ENCODE measurements at regions not wholly inside any gene's neighbourhood (a gene's known extent, or its start where the extent isn't known, plus 50 kb on each side); places are given as distances from the start of the nearest gene placed in this dataset.
"Not testable (repeated sequence)": the region's sequence is repeated elsewhere in the genome, so short reads cannot be mapped to it uniquely, and the experiment has no call there.

GRCh38 chr2:3030791-3031190, 346.8 kb downstream of the EIPR1 start:
- H3K27me3 ChIP-seq (replicated peaks in 1 of 4; ENCODE audit: control insufficient read depth in 3 of 4, extremely low read depth in 1 of 4, insufficient read depth in 3 of 4, low read length in 3 of 4); H3K14ac ChIP-seq (ENCODE audit: insufficient read length); POLR2A ChIA-PET (ENCODE audit: partially characterized antibody); H3K56ac ChIP-seq (replicated peaks; ENCODE audit: insufficient read length, low read depth, low read length); H3K79me1 ChIP-seq (ENCODE audit: low read depth, low read length); H3K4ac ChIP-seq (replicated peaks; ENCODE audit: insufficient read length, low read depth, low read length); H3K4me1 ChIP-seq (replicated peaks in 1 of 4; ENCODE audit: control insufficient read depth in 3 of 4, insufficient read depth in 4 of 4, low read length in 3 of 4); H2AK5ac ChIP-seq (ENCODE audit: low read depth, low read length); H2BK5ac ChIP-seq (ENCODE audit: low read depth, low read length); H4K5ac ChIP-seq (ENCODE audit: insufficient read length, low read depth, low read length); H3K18ac ChIP-seq (ENCODE audit: extremely low read depth, low read length); H3K23ac ChIP-seq (ENCODE audit: insufficient read length); H3K9ac ChIP-seq (replicated peaks in 1 of 4; ENCODE audit: extremely low read depth in 1 of 4, low read depth in 3 of 4, low read length in 3 of 4); H2AFZ ChIP-seq (ENCODE audit: low read length); H3K4me2 ChIP-seq (ENCODE audit: insufficient read depth in 1 of 2, low read depth in 2 of 2, low read length in 2 of 2); DNase-seq (ENCODE audit: low read depth in 1 of 2, low spot score in 2 of 2); H3K4me3 ChIP-seq (ENCODE audit: extremely low read depth in 1 of 4, insufficient read depth in 2 of 4, low read depth in 3 of 4, low read length in 4 of 4); H3K23me2 ChIP-seq (ENCODE audit: low read depth, low read length); H3K9me3 ChIP-seq (ENCODE audit: insufficient read depth in 2 of 2, low read depth in 1 of 2, low read length in 1 of 2); H3K27ac ChIP-seq (ENCODE audit: low read depth, low read length); H2BK15ac ChIP-seq (ENCODE audit: low read length); H4K20me1 ChIP-seq (replicated peaks in 1 of 2; ENCODE audit: control insufficient read depth in 1 of 2, insufficient read depth in 2 of 2, low read length in 2 of 2); H2BK12ac ChIP-seq (ENCODE audit: low read depth, low read length); H3K79me2 ChIP-seq (ENCODE audit: control insufficient read depth in 1 of 2, insufficient read depth in 2 of 2, low read length in 2 of 2); CTCF ChIA-PET (ENCODE audit: partially characterized antibody); FAIRE-seq; H4K91ac ChIP-seq (replicated peaks; ENCODE audit: insufficient read length, low read length); H4K8ac ChIP-seq (ENCODE audit: extremely low read depth, insufficient read depth, low read length); H2BK20ac ChIP-seq (ENCODE audit: low read length); H2BK120ac ChIP-seq (replicated peaks; ENCODE audit: low read depth, low read length); H3K36me3 ChIP-seq (ENCODE audit: control insufficient read depth in 2 of 4, insufficient read depth in 4 of 4, low read length in 3 of 4): not testable (repeated sequence)
- 71% methylated on average over 9 of the region's 9 CpGs; no CpG with 5 or more reads in 1 of the 2 experiments for WGBS, 2 experiments (ENCODE audit: extremely low coverage in 1 of 2, insufficient coverage in 1 of 2, insufficient read length in 1 of 2, insufficient replicate concordance in 2 of 2, low coverage in 1 of 2, low lambda C conversion rate in 2 of 2, missing lambda C conversion rate in 1 of 2)

Measured in H1 (cell line).